ENCODE measurements at regions not wholly inside any gene's neighbourhood (a gene's known extent, or its start where the extent isn't known, plus 50 kb on each side); places are given as distances from the start of the nearest gene placed in this dataset.

DNA sequence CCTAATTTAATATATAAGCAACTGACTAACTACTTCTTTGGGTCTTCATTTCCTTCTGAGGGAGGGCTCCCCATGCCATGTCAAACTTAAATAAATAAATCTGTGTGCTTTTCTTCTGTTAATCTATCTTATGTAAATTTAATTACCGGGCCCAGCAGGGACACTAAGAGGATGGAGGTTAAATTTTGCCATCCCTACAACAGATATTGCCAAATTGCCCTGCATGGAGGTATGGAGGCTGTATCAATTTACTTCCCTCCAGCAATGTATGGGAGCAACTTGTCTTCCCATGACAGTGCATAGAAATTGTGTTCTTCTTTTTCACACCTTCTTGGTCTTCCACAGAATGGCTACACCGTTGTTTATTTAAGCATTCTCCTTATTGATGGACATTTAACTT lies 129.0 kb downstream of the NFKBIZ start:
- TF ChIP-seq, protein P1, sequence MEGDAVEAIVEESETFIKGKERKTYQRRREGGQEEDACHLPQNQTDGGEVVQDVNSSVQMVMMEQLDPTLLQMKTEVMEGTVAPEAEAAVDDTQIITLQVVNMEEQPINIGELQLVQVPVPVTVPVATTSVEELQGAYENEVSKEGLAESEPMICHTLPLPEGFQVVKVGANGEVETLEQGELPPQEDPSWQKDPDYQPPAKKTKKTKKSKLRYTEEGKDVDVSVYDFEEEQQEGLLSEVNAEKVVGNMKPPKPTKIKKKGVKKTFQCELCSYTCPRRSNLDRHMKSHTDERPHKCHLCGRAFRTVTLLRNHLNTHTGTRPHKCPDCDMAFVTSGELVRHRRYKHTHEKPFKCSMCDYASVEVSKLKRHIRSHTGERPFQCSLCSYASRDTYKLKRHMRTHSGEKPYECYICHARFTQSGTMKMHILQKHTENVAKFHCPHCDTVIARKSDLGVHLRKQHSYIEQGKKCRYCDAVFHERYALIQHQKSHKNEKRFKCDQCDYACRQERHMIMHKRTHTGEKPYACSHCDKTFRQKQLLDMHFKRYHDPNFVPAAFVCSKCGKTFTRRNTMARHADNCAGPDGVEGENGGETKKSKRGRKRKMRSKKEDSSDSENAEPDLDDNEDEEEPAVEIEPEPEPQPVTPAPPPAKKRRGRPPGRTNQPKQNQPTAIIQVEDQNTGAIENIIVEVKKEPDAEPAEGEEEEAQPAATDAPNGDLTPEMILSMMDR (IDR thresholded peaks at IDR 0.05): no peak
- no peak for TF ChIP-seq POLR2A (IDR thresholded peaks at IDR 0.05)
